GM21515 (cell line): ENCODE measurements at regions not wholly inside any gene's neighbourhood (a gene's known extent, or its start where the extent isn't known, plus 50 kb on each side); places are given as distances from the start of the nearest gene placed in this dataset.

ENCODE experiments used
- ATAC-seq: cut with Tn5 transposase; IDR thresholded peaks from one replicate; pipeline ENCODE4 v1.9.1; 2021; ENCODE audit not compliant: unreplicated experiment

- no peak for ATAC-seq
These were observed 197.8 kb downstream of the FSCB start for GRCh38 chr14:44309331-44309730.

DNA sequence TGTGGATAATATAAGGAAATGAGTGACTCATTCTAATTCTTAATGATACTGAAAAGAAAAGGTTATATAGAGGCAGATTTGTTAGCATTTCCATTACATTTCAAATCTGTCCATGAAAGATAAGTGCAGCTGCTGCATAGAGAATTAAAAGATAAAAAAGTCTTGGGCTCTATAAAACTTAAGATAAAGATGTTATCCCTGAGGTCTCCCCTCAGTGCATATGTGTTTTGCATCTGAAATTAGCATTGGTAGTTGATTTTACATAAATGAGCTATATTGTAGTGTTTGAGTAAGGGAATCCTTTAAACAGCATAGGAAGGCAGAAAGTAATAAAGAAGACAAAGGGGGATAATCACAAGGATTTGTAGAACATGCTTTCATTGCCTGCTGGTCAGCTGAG is 206.2 kb downstream of the FSCB start:
- no peak for ATAC-seq

GRCh38 chr14:44297437-44297836 is 209.6 kb downstream of the FSCB start:
- no peak for ATAC-seq

DNA sequence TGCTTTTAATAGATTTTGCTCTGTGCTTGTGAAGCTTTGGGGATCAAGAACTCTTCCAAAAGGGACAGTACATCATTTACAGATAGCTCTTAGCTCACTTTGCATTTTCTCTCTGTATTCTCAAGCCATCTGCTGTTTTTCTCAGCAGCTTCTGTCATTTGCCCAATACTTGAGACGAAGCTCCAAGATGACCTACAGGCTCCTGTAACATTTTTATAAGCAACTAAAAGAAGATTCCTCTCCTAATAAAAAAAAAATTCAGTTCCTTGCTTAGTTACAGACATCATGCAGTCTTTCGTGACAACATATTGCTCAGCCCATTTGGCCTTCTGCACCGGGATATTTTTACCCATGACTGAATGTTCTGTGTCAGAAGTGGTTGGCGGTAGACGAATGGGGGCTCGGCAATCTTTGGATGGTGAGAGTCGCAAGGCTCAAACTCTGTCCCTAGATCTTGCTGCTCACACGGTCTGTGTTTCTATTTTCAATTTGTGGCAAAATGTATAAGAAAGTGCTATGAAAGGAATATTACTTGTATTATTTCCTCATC is 215.6 kb downstream of the FSCB start:
- ATAC-seq: no peak

GRCh38 chr14:44287858-44288257 is 219.2 kb downstream of the FSCB start:
- no peak for ATAC-seq

GRCh38 chr14:44286201-44286600 is 220.9 kb downstream of the FSCB start:
- ATAC-seq: no peak

GRCh38 chr14:44283836-44284235 is 223.2 kb downstream of the FSCB start:
- no peak for ATAC-seq

DNA sequence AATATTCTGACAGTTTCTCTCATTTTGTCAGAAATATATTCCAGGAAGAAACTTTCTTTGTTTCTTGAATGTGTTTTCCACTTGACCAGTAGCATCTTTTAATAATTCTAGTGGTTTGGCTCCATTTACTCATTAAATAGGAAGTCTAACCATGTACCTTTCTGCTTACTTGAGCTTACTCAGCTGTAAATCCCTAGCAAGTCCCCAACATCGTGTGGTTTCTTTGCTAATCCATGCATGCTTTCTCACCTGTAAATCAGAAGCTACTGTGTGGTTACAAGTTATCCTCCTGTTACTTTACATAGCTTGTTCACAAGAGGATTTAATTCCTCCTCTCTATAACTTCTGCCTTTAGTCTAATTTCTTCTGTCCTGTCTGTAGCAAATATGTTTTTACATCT is 227.7 kb downstream of the FSCB start:
- no peak for ATAC-seq

DNA sequence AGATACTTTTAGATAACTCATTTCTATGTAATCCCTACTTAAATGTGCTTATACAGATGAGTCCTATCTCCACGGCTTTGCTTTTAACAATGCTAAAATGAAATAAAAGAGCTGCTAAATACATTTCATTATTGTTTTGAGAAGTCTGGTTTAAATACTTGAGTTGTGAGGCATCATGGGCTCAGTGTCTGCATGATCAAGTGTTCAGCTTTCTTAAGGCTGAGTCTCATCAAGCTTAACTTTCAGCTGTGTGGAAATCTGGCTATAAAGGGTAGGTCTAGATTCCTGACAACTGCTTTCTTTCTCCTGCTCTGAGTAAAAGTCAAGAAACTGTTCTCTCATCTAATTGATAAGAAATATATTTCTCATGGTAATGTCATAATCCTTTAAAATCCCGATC is 235.4 kb downstream of the FSCB start:
- ATAC-seq: no peak

- no peak for ATAC-seq
These were observed 236.1 kb downstream of the FSCB start for GRCh38 chr14:44271006-44271405.

DNA sequence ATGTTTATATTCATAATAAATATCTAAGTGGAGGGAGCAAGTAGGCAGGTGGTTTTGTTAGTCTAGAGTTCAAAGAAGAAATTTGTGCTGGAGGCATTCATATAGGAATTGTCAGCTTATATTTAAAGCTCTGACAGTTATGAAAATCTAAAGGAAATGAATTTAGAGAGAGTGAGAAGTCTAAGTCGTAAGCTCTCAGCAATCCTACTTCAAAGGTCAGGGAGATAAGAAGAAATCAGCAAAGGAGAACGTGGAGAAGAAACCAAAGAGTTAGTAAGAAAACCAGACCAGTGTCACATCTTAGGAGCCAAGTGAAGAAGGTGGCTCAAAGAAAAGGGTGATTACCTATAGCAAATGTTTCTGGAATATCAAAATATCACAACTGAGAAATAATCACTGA is 241.8 kb downstream of the FSCB start:
- no peak for ATAC-seq

DNA sequence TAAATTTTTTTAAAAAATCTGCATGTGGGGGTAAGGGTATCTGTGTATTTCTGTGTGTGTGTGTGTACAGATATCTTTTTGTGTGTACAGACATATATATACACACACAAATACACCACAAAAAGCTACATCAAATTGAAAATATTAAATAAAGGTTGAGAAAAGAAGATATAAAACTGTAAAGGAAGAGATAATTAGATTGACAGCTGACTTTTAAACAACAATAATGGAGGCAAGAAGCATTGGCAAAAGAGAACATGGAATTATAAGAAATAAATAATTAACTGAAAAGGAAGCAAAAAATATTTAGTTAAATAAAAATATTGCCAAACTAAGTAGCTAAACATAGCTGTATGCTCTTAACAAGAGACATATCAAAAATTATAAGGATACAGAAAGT is 291.4 kb downstream of the FSCB start:
- ATAC-seq: no peak

GRCh38 chr14:44211718-44212117 is 295.4 kb downstream of the FSCB start:
- ATAC-seq: no peak

DNA sequence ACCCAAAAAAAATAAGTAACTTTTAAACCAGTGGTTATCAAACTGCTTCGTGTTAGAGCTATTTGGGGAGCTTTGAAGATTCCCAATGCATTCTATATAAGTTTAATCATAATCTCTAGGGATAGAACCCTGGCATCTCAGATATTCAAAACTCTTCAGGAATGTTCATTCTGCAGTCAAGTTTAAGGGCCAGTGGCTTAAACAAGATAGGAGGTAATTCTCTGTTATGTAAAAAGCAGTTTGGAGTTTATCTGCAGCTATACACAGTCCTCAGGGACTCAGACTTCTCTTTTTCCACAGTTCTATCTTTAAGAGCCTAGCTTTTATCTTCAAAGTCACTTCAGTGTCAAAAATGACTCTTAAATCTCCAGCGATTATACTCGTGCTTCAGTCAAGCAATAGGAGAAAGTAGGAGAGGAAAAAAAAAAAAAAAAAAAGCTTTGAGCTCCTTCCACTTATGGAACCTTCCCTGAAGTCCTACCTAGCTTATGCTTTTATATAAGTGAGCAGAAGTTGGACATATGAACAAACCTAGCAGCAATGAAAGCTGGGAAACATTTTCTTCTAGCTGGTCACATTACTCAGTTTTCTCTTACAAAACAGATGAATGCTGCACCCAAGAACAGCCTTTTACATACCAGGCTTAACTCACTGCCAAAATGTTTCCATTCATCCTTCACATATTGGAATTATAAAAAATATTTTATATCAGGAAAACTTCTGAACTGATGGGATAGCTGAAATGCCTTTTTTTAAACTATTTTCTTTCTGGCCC is 302.8 kb downstream of the FSCB start:
- no peak for ATAC-seq

DNA sequence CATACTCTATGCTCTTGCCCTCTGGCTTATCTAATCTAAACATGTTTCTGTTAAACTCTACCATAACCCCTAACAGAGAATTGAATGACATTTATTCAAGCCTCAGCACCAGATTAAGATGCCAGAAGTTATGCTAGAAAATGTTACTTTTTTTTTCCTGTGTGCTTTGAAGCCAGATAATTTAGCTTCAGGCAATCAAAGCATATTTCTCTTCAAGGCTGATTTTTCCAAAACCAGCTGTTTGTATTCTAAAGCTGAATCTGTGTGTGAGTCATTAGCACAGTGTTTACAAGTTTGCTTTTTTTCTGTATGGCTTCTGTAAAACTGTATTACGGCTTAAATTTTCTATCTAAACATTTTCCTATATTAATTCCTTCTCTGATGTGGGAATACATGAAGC is 326.1 kb downstream of the FSCB start:
- ATAC-seq: no peak

GRCh38 chr14:44170556-44170955 is 336.5 kb downstream of the FSCB start:
- no peak for ATAC-seq

- ATAC-seq: no peak
These were observed 337.0 kb downstream of the FSCB start for GRCh38 chr14:44170101-44170500.

- no peak for ATAC-seq
These were observed 338.5 kb downstream of the FSCB start for GRCh38 chr14:44168566-44168965.

GRCh38 chr14:44166611-44167010 is 340.5 kb downstream of the FSCB start:
- no peak for ATAC-seq

DNA sequence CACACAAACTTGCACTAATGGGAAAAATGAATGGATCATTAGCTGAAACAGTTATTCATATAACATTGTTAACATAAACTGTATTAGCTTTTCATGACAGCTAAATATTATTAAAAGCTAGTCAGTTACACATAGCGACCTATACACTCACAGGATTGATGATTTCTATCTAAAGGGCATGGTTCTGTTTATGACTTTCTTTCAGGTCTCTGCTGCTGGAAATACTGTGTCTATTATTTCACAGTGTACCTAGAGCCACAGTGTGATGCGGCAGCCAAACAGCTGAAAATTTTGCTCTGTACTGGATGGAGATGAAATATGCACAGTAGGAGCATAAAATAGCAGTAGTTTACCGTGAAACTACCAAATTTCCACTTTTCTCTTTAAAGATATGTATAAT is 341.1 kb downstream of the FSCB start:
- ATAC-seq: no peak

DNA sequence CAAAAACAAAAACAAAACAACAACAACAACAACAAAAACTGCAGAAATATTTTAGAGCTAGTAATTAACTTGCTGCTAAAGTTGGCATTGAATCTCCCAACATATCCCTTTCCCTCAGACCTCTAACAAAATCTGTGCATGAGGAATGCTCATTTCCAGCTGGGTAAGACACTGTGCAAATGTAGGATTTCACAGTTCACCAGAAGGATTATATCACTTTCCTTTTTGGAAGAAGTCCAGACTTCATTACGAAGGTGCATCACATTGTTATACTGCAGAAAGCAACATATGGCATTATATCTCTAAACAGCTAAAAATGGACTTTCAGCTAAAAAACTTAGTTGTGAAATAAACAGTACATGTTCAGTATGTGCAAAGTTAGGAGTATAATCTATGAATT is 341.8 kb downstream of the FSCB start:
- ATAC-seq: no peak

GRCh38 chr14:44163946-44164345 is 343.1 kb downstream of the FSCB start:
- no peak for ATAC-seq

GRCh38 chr14:44162197-44162596 is 344.9 kb downstream of the FSCB start:
- no peak for ATAC-seq
